H1 (cell line): ENCODE measurements at regions not wholly inside any gene's neighbourhood (a gene's known extent, or its start where the extent isn't known, plus 50 kb on each side); places are given as distances from the start of the nearest gene placed in this dataset.

ENCODE experiments used
- CTCF ChIA-PET: fragments of 300-600 bp; sonication (Branson Sonifier 250); formaldehyde crosslinking; loops from one replicate; lab custom pipeline; 2021; ENCODE audit not compliant: partially characterized antibody; lab: Charles Lee
- POLR2A ChIA-PET: fragments of 300-600 bp; sonication (Branson Sonifier 250); formaldehyde crosslinking; loops from one replicate; lab custom pipeline; 2021; ENCODE audit warnings: inconsistent platforms; ENCODE audit not compliant: partially characterized antibody; lab: Charles Lee
- DNase-seq, 2 experiments: peaks; one replicate each; pipeline versions ENCODE4 v3.0.0 to v3.0.0-alpha.2; 2010 to 2022; ENCODE audit warnings: low spot score in 2 of 2, low read depth in 1 of 2, mixed read lengths in 1 of 2
- FAIRE-seq: peaks from 2 replicates; lab custom pipeline; 2011; peaks lifted over from hg19 to GRCh38; lab: Jason Lieb, UNC
- H2AFZ ChIP-seq: 2 replicates; pipeline ENCODE4 v1.8.1; 2012; ENCODE audit warnings: low read length, inconsistent platforms
- H2AK5ac ChIP-seq: 2 replicates; pipeline ENCODE4 v1.6.1; 2013; ENCODE audit warnings: low read depth, low read length
- H2BK120ac ChIP-seq: replicated peaks from 2 replicates; pipeline ENCODE3; 2013; ENCODE audit warnings: low read depth, low read length, inconsistent platforms
- H2BK12ac ChIP-seq: 2 replicates; pipeline ENCODE4 v1.6.1; 2013; ENCODE audit warnings: low read depth, low read length
- H2BK15ac ChIP-seq: 2 replicates; pipeline ENCODE4 v1.6.1; 2013; ENCODE audit warnings: low read length
- H2BK20ac ChIP-seq: 2 replicates; pipeline ENCODE4 v1.6.1; 2013; ENCODE audit warnings: low read length
- H2BK5ac ChIP-seq: 2 replicates; pipeline ENCODE4 v1.6.1; 2013; ENCODE audit warnings: low read depth, low read length
- H3K14ac ChIP-seq: 2 replicates; pipeline ENCODE4 v1.6.1; 2013; ENCODE audit warnings: inconsistent platforms; ENCODE audit not compliant: insufficient read length
- H3K18ac ChIP-seq: 2 replicates; pipeline ENCODE4 v1.6.1; 2013; ENCODE audit warnings: low read length; ENCODE audit errors: extremely low read depth
- H3K23ac ChIP-seq: 2 replicates; pipeline ENCODE4 v1.6.1; 2013; ENCODE audit warnings: inconsistent platforms; ENCODE audit not compliant: insufficient read length
- H3K23me2 ChIP-seq: 2 replicates; pipeline ENCODE4 v1.6.1; 2013; ENCODE audit warnings: low read depth, low read length
- H3K27ac ChIP-seq: 2 replicates; pipeline ENCODE4 v1.6.1; 2011; ENCODE audit warnings: low read depth, low read length, inconsistent platforms
- H3K27me3 ChIP-seq, 4 experiments: replicated peaks in 1 of 4; 1 replicate in 1 of 4; 2 replicates in 3 of 4; pipeline versions ENCODE4 v1.6.1 to v1.8.1; 2011 to 2013; ENCODE audit warnings: low read length in 3 of 4, mild to moderate bottlenecking in 3 of 4, inconsistent platforms in 2 of 4, mixed read lengths in 2 of 4, moderate library complexity in 1 of 4; ENCODE audit not compliant: control insufficient read depth in 3 of 4, insufficient read depth in 3 of 4; ENCODE audit errors: extremely low read depth in 1 of 4
- H3K36me3 ChIP-seq, 4 experiments: 2 replicates each; pipeline versions ENCODE4 v1.6.1 to v1.8.1; 2011 to 2013; ENCODE audit warnings: mild to moderate bottlenecking in 4 of 4, low read length in 3 of 4, moderate library complexity in 2 of 4, control low read depth in 1 of 4, inconsistent platforms in 1 of 4; ENCODE audit not compliant: insufficient read depth in 4 of 4, control insufficient read depth in 2 of 4
- H3K4ac ChIP-seq: replicated peaks from 2 replicates; pipeline ENCODE3; 2013; ENCODE audit warnings: low read length, low read depth, mixed read lengths, inconsistent platforms; ENCODE audit not compliant: insufficient read length
- H3K4me1 ChIP-seq, 4 experiments: replicated peaks in 1 of 4; 1 replicate in 1 of 4; 2 replicates in 3 of 4; pipeline versions ENCODE4 v1.6.1 to v1.8.1; 2011 to 2013; ENCODE audit warnings: low read length in 3 of 4, inconsistent platforms in 2 of 4, mixed read lengths in 1 of 4; ENCODE audit not compliant: insufficient read depth in 4 of 4, control insufficient read depth in 3 of 4
- H3K4me2 ChIP-seq, 2 experiments: 2 replicates each; pipeline versions ENCODE4 v1.6.1 to v1.8.1; 2011 to 2013; ENCODE audit warnings: low read depth in 2 of 2, low read length in 2 of 2, control low read depth in 1 of 2, inconsistent platforms in 1 of 2, mild to moderate bottlenecking in 1 of 2; ENCODE audit not compliant: insufficient read depth in 1 of 2
- H3K4me3 ChIP-seq, 4 experiments: fragments of 200-600, 300-600 bp in 1 of 4; sonication (generic), shearing (Covaris generic), sonication (Bioruptor Twin) in 1 of 4; 2 replicates each; pipeline versions ENCODE4 v1.5.1 to v1.8.1; 2011 to 2016; ENCODE audit warnings: low read length in 4 of 4, low read depth in 3 of 4, control low read depth in 2 of 4, inconsistent platforms in 2 of 4, mild to moderate bottlenecking in 2 of 4, mixed read lengths in 1 of 4, moderate library complexity in 1 of 4; ENCODE audit not compliant: insufficient read depth in 2 of 4; ENCODE audit errors: extremely low read depth in 1 of 4
- H3K56ac ChIP-seq: replicated peaks from 2 replicates; pipeline ENCODE3; 2013; ENCODE audit warnings: low read depth, mild to moderate bottlenecking, mixed read lengths, low read length, inconsistent platforms; ENCODE audit not compliant: insufficient read length
- H3K79me1 ChIP-seq: 2 replicates; pipeline ENCODE4 v1.6.1; 2013; ENCODE audit warnings: low read depth, low read length, control low read depth
- H3K79me2 ChIP-seq, 2 experiments: 2 replicates each; pipeline versions ENCODE4 v1.6.1 to v1.8.1; 2012 to 2013; ENCODE audit warnings: low read length in 2 of 2, mild to moderate bottlenecking in 2 of 2, inconsistent platforms in 1 of 2; ENCODE audit not compliant: insufficient read depth in 2 of 2, control insufficient read depth in 1 of 2
- H3K9ac ChIP-seq, 4 experiments: replicated peaks in 1 of 4; 1 replicate in 1 of 4; 2 replicates in 3 of 4; pipeline versions ENCODE4 v1.6.1 to v1.8.1; 2011 to 2013; ENCODE audit warnings: low read depth in 3 of 4, low read length in 3 of 4, control low read depth in 2 of 4, mild to moderate bottlenecking in 2 of 4, moderate library complexity in 2 of 4, inconsistent platforms in 1 of 4; ENCODE audit errors: extremely low read depth in 1 of 4
- H3K9me3 ChIP-seq, 2 experiments: 2 replicates each; pipeline versions ENCODE4 v1.6.1 to v1.8.1; 2012 to 2013; ENCODE audit warnings: mild to moderate bottlenecking in 2 of 2, moderate library complexity in 2 of 2, control low read depth in 1 of 2, inconsistent platforms in 1 of 2, low read depth in 1 of 2, low read length in 1 of 2, mixed read lengths in 1 of 2; ENCODE audit not compliant: insufficient read depth in 2 of 2
- H4K20me1 ChIP-seq, 2 experiments: replicated peaks in 1 of 2; 2 replicates each; pipeline versions ENCODE3 to v1.8.1; 2011 to 2013; ENCODE audit warnings: inconsistent platforms in 2 of 2, low read length in 2 of 2, mild to moderate bottlenecking in 1 of 2; ENCODE audit not compliant: insufficient read depth in 2 of 2, control insufficient read depth in 1 of 2
- H4K5ac ChIP-seq: 2 replicates; pipeline ENCODE4 v1.6.1; 2013; ENCODE audit warnings: low read length, low read depth, mixed read lengths, inconsistent platforms; ENCODE audit not compliant: insufficient read length
- H4K8ac ChIP-seq: 2 replicates; pipeline ENCODE4 v1.8.0; 2013; ENCODE audit warnings: mild to moderate bottlenecking, moderate library complexity, low read length, inconsistent platforms; ENCODE audit not compliant: insufficient read depth; ENCODE audit errors: extremely low read depth
- H4K91ac ChIP-seq: replicated peaks from 2 replicates; pipeline ENCODE3; 2013; ENCODE audit warnings: low read length, mixed read lengths, inconsistent platforms; ENCODE audit not compliant: insufficient read length
- ASH2L ChIP-seq: fragments of 200-600, 300-600 bp; sonication (generic); IDR thresholded peaks from one replicate; pipeline ENCODE4 v1.7.1; 2017; ENCODE audit warnings: low read length
- SIN3A ChIP-seq, 2 experiments: IDR thresholded peaks in 1 of 2; conservative IDR thresholded peaks in 1 of 2; 2 replicates each; pipeline ENCODE4 v1.6.1; 2011 to 2012; ENCODE audit warnings: low read length in 2 of 2, improper control_type of control experiment in 1 of 2, low read depth in 1 of 2, mild to moderate bottlenecking in 1 of 2
- SP1 ChIP-seq: IDR thresholded peaks from 2 replicates; pipeline ENCODE4 v1.6.1; 2011; ENCODE audit warnings: low read depth, low read length
- TAF7 ChIP-seq: optimal IDR thresholded peaks from 2 replicates; pipeline ENCODE3; 2011; ENCODE audit warnings: low read depth, mild to moderate bottlenecking, inconsistent platforms, low read length, moderate library complexity, borderline replicate concordance
- ZNF274 ChIP-seq: IDR thresholded peaks from 2 replicates; pipeline ENCODE4 v1.7.0; 2012; ENCODE audit warnings: low read length, borderline replicate concordance; ENCODE audit errors: extremely low read depth
- WGBS, 2 experiments: shearing (Covaris generic) in 1 of 2; methylation state at CpG; one replicate each; pipeline versions ENCODE4 v1.1.6 to v1.1.7; 2013 to 2015; ENCODE audit warnings: low lambda C conversion rate in 2 of 2, mixed read lengths in 2 of 2, inconsistent platforms in 1 of 2, low coverage in 1 of 2, missing lambda C conversion rate in 1 of 2; ENCODE audit not compliant: insufficient replicate concordance in 2 of 2, insufficient coverage in 1 of 2, insufficient read length in 1 of 2; ENCODE audit errors: extremely low coverage in 1 of 2, missing lambda C conversion rate in 1 of 2; 5-methylcytosine and 5-hydroxymethylcytosine counted together

DNA sequence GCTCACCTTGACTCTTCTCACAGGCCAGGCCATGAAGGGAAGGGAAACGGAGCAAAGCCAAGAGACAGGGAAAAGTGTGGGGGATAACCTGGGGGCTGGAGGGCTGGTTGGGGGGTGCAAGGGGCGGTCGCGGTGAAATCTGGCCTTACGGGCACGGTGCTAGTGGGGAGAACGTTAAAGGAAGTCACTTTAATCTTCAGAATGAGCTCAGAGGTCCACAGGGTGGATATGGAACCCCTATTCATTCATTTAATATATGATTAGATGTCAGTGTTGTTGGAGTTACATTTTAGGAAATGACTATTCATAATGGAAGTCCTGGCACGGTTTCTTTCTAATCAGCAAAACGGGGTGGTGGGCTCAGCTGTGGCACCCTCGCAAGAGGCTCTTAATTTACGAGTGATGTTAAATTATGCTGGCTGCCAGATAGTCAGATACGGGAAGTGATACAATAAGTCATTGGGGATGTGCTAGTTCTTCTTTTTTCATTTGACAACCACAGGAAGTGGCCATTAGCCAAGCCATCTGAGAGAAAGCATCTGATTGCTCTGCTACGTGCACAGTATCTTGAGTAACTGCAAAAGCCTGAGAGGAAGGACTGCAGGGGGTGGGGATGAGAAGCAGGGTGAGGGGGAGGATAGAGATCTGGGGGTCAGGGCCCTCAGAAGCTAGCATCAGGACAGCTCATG is 253.0 kb downstream of the QKI start:
- CTCF ChIA-PET, result interaction anchor here (1.1 to 2.2 kb wide), 3 partner anchors 13 to 23 kb away, joined by 3 to 5 read pairs (median 3); no protein-coding TSS in a partner anchor
- Histone ChIP-seq H2AK5ac (no peak overlapping the region), H3K4me3 (no peak overlapping the region), H3K27me3 (no peaks in the 10 kb centered on the region), H3K27ac (no peak overlapping the region), H4K20me1 (peaks cover 0 to 2% of the 10 kb centered on the region in 2 experiments), H2BK5ac (no peak overlapping the region), H3K23ac (no peak overlapping the region), H2BK12ac (no peak overlapping the region), H2BK20ac (no peak overlapping the region), H3K9ac (no peak overlapping the region), H3K14ac (no peak overlapping the region), H3K4ac (no peak overlapping the region), H3K56ac (no peak overlapping the region), H3K18ac (no peak overlapping the region), H4K91ac (no peak overlapping the region), H3K9me3 (no peaks in the 10 kb centered on the region; a peak in 1 of 4 replicates), H3K23me2 (peaks cover 4% of the 10 kb centered on the region; the same call in 1 of the 2 replicates), H3K79me1 (no peaks in the 10 kb centered on the region), H2BK120ac (no peak overlapping the region), H4K8ac (no peak overlapping the region), H3K79me2 (no peaks in the 10 kb centered on the region), H2BK15ac (no peak overlapping the region), H3K36me3 (no peaks in the 10 kb centered on the region), H2AFZ (no peak overlapping the region), H4K5ac (no peak overlapping the region), H3K4me2 (no peak overlapping the region), H3K4me1 (no peaks in the 10 kb centered on the region; a peak in 1 of 7 replicates)
- FAIRE-seq (no peak), DNase-seq (peak in 1 of 2 experiments; percentile 16)
- POLR2A ChIA-PET, result no interaction called here
- 93% methylated on average over 9 of the region's 13 CpGs; no CpG with 5 or more reads in 1 of the 2 experiments for WGBS, 2 experiments
- TF ChIP-seq SIN3A (conservative IDR thresholded peaks at IDR 0.05 in 1 of 2, IDR thresholded peaks at IDR 0.05 in 1 of 2; ENCODE audit: low read depth in 1 of 2, low read length in 2 of 2) (no peak), ZNF274 (no peak), SP1 (no peak), TAF7 (no peak), ASH2L (no peak)
